ENCODE measurements at regions not wholly inside any gene's neighbourhood (a gene's known extent, or its start where the extent isn't known, plus 50 kb on each side); places are given as distances from the start of the nearest gene placed in this dataset.

GRCh38 chr2:190787743-190788235 lies 92.8 kb upstream of the GLS start:
- H3K27ac ChIP-seq (ENCODE audit: low read depth, low read length), result no peak overlapping the region
- H3K9ac ChIP-seq (ENCODE audit: low read length), result no peak overlapping the region
- no peaks in the 10 kb centered on the region for H3K27me3 ChIP-seq (ENCODE audit: control insufficient read depth, insufficient read depth, low read length)
- no peak overlapping the region for H3K4me3 ChIP-seq (ENCODE audit: low read length)
- no peaks in the 10 kb centered on the region for H3K4me1 ChIP-seq (ENCODE audit: control insufficient read depth, insufficient read depth, low read length)
- no peaks in the 10 kb centered on the region for H3K36me3 ChIP-seq (ENCODE audit: control insufficient read depth, insufficient read depth, low read length)

GRCh38 chr2:190789074-190790004 lies 91.3 kb upstream of the GLS start:
- Histone ChIP-seq H3K4me3 (ENCODE audit: low read length) (no peak overlapping the region), H3K36me3 (ENCODE audit: control insufficient read depth, insufficient read depth, low read length) (no peaks in the 10 kb centered on the region), H3K9ac (ENCODE audit: low read length) (no peak overlapping the region), H3K27me3 (ENCODE audit: control insufficient read depth, insufficient read depth, low read length) (no peaks in the 10 kb centered on the region), H3K27ac (ENCODE audit: low read depth, low read length) (no peak overlapping the region), H3K4me1 (ENCODE audit: control insufficient read depth, insufficient read depth, low read length) (no peaks in the 10 kb centered on the region)

GRCh38 chr2:190791347-190791975 lies 89.2 kb upstream of the GLS start:
- H3K4me3 ChIP-seq (ENCODE audit: low read length), result no peak overlapping the region
- H3K4me1 ChIP-seq (ENCODE audit: control insufficient read depth, insufficient read depth, low read length), result no peaks in the 10 kb centered on the region
- no peaks in the 10 kb centered on the region for H3K36me3 ChIP-seq (ENCODE audit: control insufficient read depth, insufficient read depth, low read length)
- H3K27me3 ChIP-seq (ENCODE audit: control insufficient read depth, insufficient read depth, low read length), result no peaks in the 10 kb centered on the region
- no peak overlapping the region for H3K9ac ChIP-seq (ENCODE audit: low read length)
- H3K27ac ChIP-seq (ENCODE audit: low read depth, low read length), result no peak overlapping the region

GRCh38 chr2:190791976-190792575 lies 88.5 kb upstream of the GLS start:
- H3K27ac ChIP-seq (ENCODE audit: low read depth, low read length), result no peak overlapping the region
- H3K27me3 ChIP-seq (ENCODE audit: control insufficient read depth, insufficient read depth, low read length), result no peaks in the 10 kb centered on the region
- H3K4me3 ChIP-seq (ENCODE audit: low read length), result no peak overlapping the region
- no peaks in the 10 kb centered on the region for H3K4me1 ChIP-seq (ENCODE audit: control insufficient read depth, insufficient read depth, low read length)
- no peaks in the 10 kb centered on the region for H3K36me3 ChIP-seq (ENCODE audit: control insufficient read depth, insufficient read depth, low read length)
- H3K9ac ChIP-seq (ENCODE audit: low read length), result no peak overlapping the region

GRCh38 chr2:190792956-190793888 lies 87.4 kb upstream of the GLS start:
- no peaks in the 10 kb centered on the region for H3K36me3 ChIP-seq (ENCODE audit: control insufficient read depth, insufficient read depth, low read length)
- H3K4me1 ChIP-seq (ENCODE audit: control insufficient read depth, insufficient read depth, low read length), result no peaks in the 10 kb centered on the region
- no peak overlapping the region for H3K9ac ChIP-seq (ENCODE audit: low read length)

GRCh38 chr2:190794377-190794776 lies 86.2 kb upstream of the GLS start:
- H3K27ac ChIP-seq (ENCODE audit: low read depth, low read length), result no peak overlapping the region
- H3K36me3 ChIP-seq (ENCODE audit: control insufficient read depth, insufficient read depth, low read length), result no peaks in the 10 kb centered on the region
- H3K4me3 ChIP-seq (ENCODE audit: low read length), result no peak overlapping the region
- H3K4me1 ChIP-seq (ENCODE audit: control insufficient read depth, insufficient read depth, low read length), result no peaks in the 10 kb centered on the region
- no peaks in the 10 kb centered on the region for H3K27me3 ChIP-seq (ENCODE audit: control insufficient read depth, insufficient read depth, low read length)
- H3K9ac ChIP-seq (ENCODE audit: low read length), result no peak overlapping the region

More at GRCh38 chr2:190792956-190793888, 87.4 kb upstream of the GLS start:
- Histone ChIP-seq H3K4me3 (ENCODE audit: low read length) (no peak overlapping the region), H3K27ac (ENCODE audit: low read depth, low read length) (no peak overlapping the region), H3K27me3 (ENCODE audit: control insufficient read depth, insufficient read depth, low read length) (no peaks in the 10 kb centered on the region)

GRCh38 chr2:190794790-190795189 lies 85.8 kb upstream of the GLS start:
- no peak overlapping the region for H3K27ac ChIP-seq (ENCODE audit: low read depth, low read length)
- no peaks in the 10 kb centered on the region for H3K4me1 ChIP-seq (ENCODE audit: control insufficient read depth, insufficient read depth, low read length)
- no peaks in the 10 kb centered on the region for H3K27me3 ChIP-seq (ENCODE audit: control insufficient read depth, insufficient read depth, low read length)
- H3K9ac ChIP-seq (ENCODE audit: low read length), result no peak overlapping the region
- no peaks in the 10 kb centered on the region for H3K36me3 ChIP-seq (ENCODE audit: control insufficient read depth, insufficient read depth, low read length)
- no peak overlapping the region for H3K4me3 ChIP-seq (ENCODE audit: low read length)

GRCh38 chr2:190795686-190796085 lies 84.9 kb upstream of the GLS start:
- H3K9ac ChIP-seq (ENCODE audit: low read length), result no peak overlapping the region
- no peaks in the 10 kb centered on the region for H3K4me1 ChIP-seq (ENCODE audit: control insufficient read depth, insufficient read depth, low read length)
- H3K36me3 ChIP-seq (ENCODE audit: control insufficient read depth, insufficient read depth, low read length), result no peaks in the 10 kb centered on the region
- H3K27me3 ChIP-seq (ENCODE audit: control insufficient read depth, insufficient read depth, low read length), result no peaks in the 10 kb centered on the region
- H3K27ac ChIP-seq (ENCODE audit: low read depth, low read length), result no peak overlapping the region
- no peak overlapping the region for H3K4me3 ChIP-seq (ENCODE audit: low read length)

GRCh38 chr2:190799999-190800398 lies 80.6 kb upstream of the GLS start:
- H3K9ac ChIP-seq (ENCODE audit: low read length), result no peak overlapping the region
- no peaks in the 10 kb centered on the region for H3K27me3 ChIP-seq (ENCODE audit: control insufficient read depth, insufficient read depth, low read length)
- H3K4me1 ChIP-seq (ENCODE audit: control insufficient read depth, insufficient read depth, low read length), result no peaks in the 10 kb centered on the region
- no peak overlapping the region for H3K4me3 ChIP-seq (ENCODE audit: low read length)
- H3K36me3 ChIP-seq (ENCODE audit: control insufficient read depth, insufficient read depth, low read length), result no peaks in the 10 kb centered on the region
- no peak overlapping the region for H3K27ac ChIP-seq (ENCODE audit: low read depth, low read length)

GRCh38 chr2:190800528-190800927 lies 80.1 kb upstream of the GLS start:
- Histone ChIP-seq H3K4me3 (ENCODE audit: low read length) (no peak overlapping the region), H3K27ac (ENCODE audit: low read depth, low read length) (no peak overlapping the region), H3K36me3 (ENCODE audit: control insufficient read depth, insufficient read depth, low read length) (no peaks in the 10 kb centered on the region), H3K4me1 (ENCODE audit: control insufficient read depth, insufficient read depth, low read length) (no peaks in the 10 kb centered on the region), H3K9ac (ENCODE audit: low read length) (no peak overlapping the region), H3K27me3 (ENCODE audit: control insufficient read depth, insufficient read depth, low read length) (no peaks in the 10 kb centered on the region)

- Histone ChIP-seq H3K36me3 (ENCODE audit: control insufficient read depth, insufficient read depth, low read length) (no peaks in the 10 kb centered on the region), H3K9ac (ENCODE audit: low read length) (no peak overlapping the region), H3K4me1 (ENCODE audit: control insufficient read depth, insufficient read depth, low read length) (no peaks in the 10 kb centered on the region), H3K4me3 (ENCODE audit: low read length) (no peak overlapping the region), H3K27ac (ENCODE audit: low read depth, low read length) (no peak overlapping the region), H3K27me3 (ENCODE audit: control insufficient read depth, insufficient read depth, low read length) (no peaks in the 10 kb centered on the region)
These were observed 78.5 kb upstream of the GLS start for GRCh38 chr2:190802129-190802528.
